Aorta (tissue), 5 donors: ENCODE measurements at regions not wholly inside any gene's neighbourhood (a gene's known extent, or its start where the extent isn't known, plus 50 kb on each side); places are given as distances from the start of the nearest gene placed in this dataset.

Source experiments
- ATAC-seq: fragments of 200-7000 bp; cut with Tn5 transposase; one replicate; pipeline ENCODE4 v1.9.1; 2022; ENCODE audit warnings: moderate library complexity; ENCODE audit not compliant: low FRiP score
- DNase-seq, 2 donors: peaks; one replicate each; pipeline ENCODE4 v3.0.0-alpha.2; 2020
- H3K27ac ChIP-seq, 2 donors: one replicate each; pipeline ENCODE4 v1.5.1; 2013; ENCODE audit warnings: low read length in 2 of 2, mild to moderate bottlenecking in 2 of 2, moderate library complexity in 2 of 2, control low read depth in 1 of 2, inconsistent platforms in 1 of 2, low read depth in 1 of 2
- H3K27me3 ChIP-seq, 2 donors: one replicate each; pipeline ENCODE4 v1.6.1; 2013; ENCODE audit warnings: control low read depth in 1 of 2, low read length in 1 of 2, mild to moderate bottlenecking in 1 of 2, moderate library complexity in 1 of 2; ENCODE audit not compliant: insufficient read depth in 2 of 2, control insufficient read depth in 1 of 2
- H3K36me3 ChIP-seq, 2 donors: one replicate each; pipeline ENCODE4 v1.6.1; 2013; ENCODE audit warnings: control low read depth in 1 of 2, low read length in 1 of 2, mild to moderate bottlenecking in 1 of 2; ENCODE audit not compliant: insufficient read depth in 2 of 2, control insufficient read depth in 1 of 2
- H3K4me1 ChIP-seq, 2 donors: one replicate each; pipeline ENCODE4 v1.6.1; 2013; ENCODE audit warnings: low read length in 2 of 2, control low read depth in 1 of 2, mild to moderate bottlenecking in 1 of 2, moderate library complexity in 1 of 2; ENCODE audit not compliant: insufficient read depth in 2 of 2, control insufficient read depth in 1 of 2
- H3K4me3 ChIP-seq, 2 donors: one replicate each; pipeline ENCODE4 v1.5.1; 2013; ENCODE audit warnings: low read length in 2 of 2, control low read depth in 1 of 2, mild to moderate bottlenecking in 1 of 2
- H3K9me3 ChIP-seq: one replicate; pipeline ENCODE4 v1.6.1; 2013; ENCODE audit warnings: mild to moderate bottlenecking, low read length; ENCODE audit not compliant: control insufficient read depth
- WGBS, 2 donors: extraction: QIAGEN DNeasy Blood & Tissue Kit; methylation state at CpG; one replicate each; pipeline ENCODE4 v1.1.7; 2013; 5-methylcytosine and 5-hydroxymethylcytosine counted together
- intact Hi-C, 2 donors: fragments of 100-400 bp; cut with DNase I; formaldehyde crosslinking; loops; one replicate each; pipeline versions ENCODE4 v1.14.2 to v1.15.0; 2022
- donor health status: healthy with polysubstance abuse.
- donor health status: Bipolar disorder and iron deficiency.
- donor health status: DM: no; HTN: no; CAD: no.
- donor health status: DM: no; HTN: no; CAD: no.
- donor health status: DM: yes; HTN: yes; CAD: no.

- no peak for ATAC-seq
These were observed 894.1 kb upstream of the MIR17HG start for GRCh38 chr13:90453342-90453741.

GRCh38 chr13:90454002-90454636, 893.4 kb upstream of the MIR17HG start:
- DNase-seq (no peak), ATAC-seq (no peak)
- Histone ChIP-seq H3K9me3 (no peaks in the 10 kb centered on the region), H3K4me1 (no peaks in the 10 kb centered on the region), H3K27ac (no peak overlapping the region), H3K4me3 (no peak overlapping the region), H3K27me3 (no peaks in the 10 kb centered on the region), H3K36me3 (no peaks in the 10 kb centered on the region)
- intact Hi-C loops: no loop called here
- WGBS, 2 donors: 36 to 52% methylated on average over 2 of the region's 2 CpGs

More at GRCh38 chr13:90453342-90453741, 894.1 kb upstream of the MIR17HG start:
- Histone ChIP-seq H3K27me3 (no peaks in the 10 kb centered on the region), H3K9me3 (no peaks in the 10 kb centered on the region), H3K4me1 (peaks cover 0 to 3% of the 10 kb centered on the region in 2 donors), H3K4me3 (no peak overlapping the region), H3K27ac (no peak overlapping the region), H3K36me3 (no peaks in the 10 kb centered on the region)
- WGBS, 2 donors: 93 to 98% methylated on average over 3 of the region's 3 CpGs
- intact Hi-C loops: no loop called here
- no peak for DNase-seq

GRCh38 chr13:90455067-90455466, 892.4 kb upstream of the MIR17HG start:
- no peak for ATAC-seq
- no peak for DNase-seq
- Histone ChIP-seq H3K27me3 (no peaks in the 10 kb centered on the region), H3K9me3 (no peaks in the 10 kb centered on the region), H3K4me1 (no peaks in the 10 kb centered on the region), H3K36me3 (no peaks in the 10 kb centered on the region), H3K27ac (no peak overlapping the region), H3K4me3 (no peak overlapping the region)
- intact Hi-C loops: no loop called here
- WGBS, 2 donors: 91 to 98% methylated on average over 1 of the region's 1 CpG

- 51 to 59% methylated on average over 4 of the region's 4 CpGs for WGBS, 2 donors
- no peak for ATAC-seq
These were observed 891.7 kb upstream of the MIR17HG start for GRCh38 chr13:90455823-90456222.

GRCh38 chr13:90461398-90461797, 886.1 kb upstream of the MIR17HG start:
- H3K4me1 ChIP-seq: no peaks in the 10 kb centered on the region

More at GRCh38 chr13:90455823-90456222, 891.7 kb upstream of the MIR17HG start:
- DNase-seq: no peak
- Histone ChIP-seq H3K4me1 (no peaks in the 10 kb centered on the region), H3K36me3 (no peaks in the 10 kb centered on the region), H3K4me3 (no peak overlapping the region), H3K9me3 (no peaks in the 10 kb centered on the region), H3K27ac (no peak overlapping the region), H3K27me3 (no peaks in the 10 kb centered on the region)
- intact Hi-C loops: no loop called here

GRCh38 chr13:90477216-90477615, 870.3 kb upstream of the MIR17HG start:
- intact Hi-C loops: no loop called here
- ATAC-seq (no peak), DNase-seq (no peak)
- Histone ChIP-seq H3K4me3 (no peak overlapping the region), H3K9me3 (no peaks in the 10 kb centered on the region), H3K27me3 (no peaks in the 10 kb centered on the region), H3K4me1 (no peaks in the 10 kb centered on the region), H3K27ac (no peak overlapping the region), H3K36me3 (no peaks in the 10 kb centered on the region)

More at GRCh38 chr13:90461398-90461797, 886.1 kb upstream of the MIR17HG start:
- Histone ChIP-seq H3K27me3 (no peaks in the 10 kb centered on the region), H3K4me3 (no peak overlapping the region), H3K36me3 (no peaks in the 10 kb centered on the region), H3K27ac (no peak overlapping the region), H3K9me3 (peaks cover 1% of the 10 kb centered on the region)
- ATAC-seq: no peak
- intact Hi-C loops: no loop called here
- 77 to 78% methylated on average over 3 of the region's 3 CpGs for WGBS, 2 donors
- DNase-seq: no peak

GRCh38 chr13:90483906-90484305, 863.6 kb upstream of the MIR17HG start:
- ATAC-seq: no peak
- 89 to 95% methylated on average over 1 of the region's 1 CpG for WGBS, 2 donors
- Histone ChIP-seq H3K4me1 (no peaks in the 10 kb centered on the region), H3K36me3 (no peaks in the 10 kb centered on the region), H3K27me3 (no peaks in the 10 kb centered on the region), H3K4me3 (no peak overlapping the region), H3K9me3 (no peaks in the 10 kb centered on the region), H3K27ac (no peak overlapping the region)
- intact Hi-C loops: no loop called here
- no peak for DNase-seq

GRCh38 chr13:90485436-90485835, 862.1 kb upstream of the MIR17HG start:
- Histone ChIP-seq H3K4me1 (no peaks in the 10 kb centered on the region), H3K27ac (no peak overlapping the region), H3K4me3 (no peak overlapping the region), H3K9me3 (no peaks in the 10 kb centered on the region), H3K36me3 (no peaks in the 10 kb centered on the region), H3K27me3 (no peaks in the 10 kb centered on the region)
- ATAC-seq (peak; percentile 77), DNase-seq (no peak)
- intact Hi-C loops: no loop called here

GRCh38 chr13:90492872-90493271, 854.6 kb upstream of the MIR17HG start:
- DNase-seq (no peak), ATAC-seq (no peak)
- Histone ChIP-seq H3K36me3 (no peaks in the 10 kb centered on the region), H3K27me3 (no peaks in the 10 kb centered on the region), H3K27ac (no peak overlapping the region), H3K4me3 (no peak overlapping the region), H3K4me1 (no peaks in the 10 kb centered on the region), H3K9me3 (no peaks in the 10 kb centered on the region)
- intact Hi-C loops: no loop called here
- WGBS, 2 donors: 90% methylated on average over 2 of the region's 2 CpGs
